Mononuclear cell (primary cell): ENCODE measurements at regions not wholly inside any gene's neighbourhood (a gene's known extent, or its start where the extent isn't known, plus 50 kb on each side); places are given as distances from the start of the nearest gene placed in this dataset.

Experiments used
- H3K27me3 ChIP-seq: 2 replicates; pipeline ENCODE4 v1.6.0; 2011; ENCODE audit warnings: low read length, control low read depth; ENCODE audit not compliant: insufficient read depth
- H3K4me1 ChIP-seq: 2 replicates; pipeline ENCODE4 v1.5.1; 2011; ENCODE audit warnings: mild to moderate bottlenecking, low read length, control low read depth; ENCODE audit not compliant: insufficient read depth
- H3K4me3 ChIP-seq: 2 replicates; pipeline ENCODE4 v1.5.1; 2011; ENCODE audit warnings: mild to moderate bottlenecking, low read length, moderate library complexity
- H3K9me3 ChIP-seq: 2 replicates; pipeline ENCODE4 v1.5.1; 2011; ENCODE audit warnings: low read depth, mild to moderate bottlenecking, control low read depth, low read length

DNA sequence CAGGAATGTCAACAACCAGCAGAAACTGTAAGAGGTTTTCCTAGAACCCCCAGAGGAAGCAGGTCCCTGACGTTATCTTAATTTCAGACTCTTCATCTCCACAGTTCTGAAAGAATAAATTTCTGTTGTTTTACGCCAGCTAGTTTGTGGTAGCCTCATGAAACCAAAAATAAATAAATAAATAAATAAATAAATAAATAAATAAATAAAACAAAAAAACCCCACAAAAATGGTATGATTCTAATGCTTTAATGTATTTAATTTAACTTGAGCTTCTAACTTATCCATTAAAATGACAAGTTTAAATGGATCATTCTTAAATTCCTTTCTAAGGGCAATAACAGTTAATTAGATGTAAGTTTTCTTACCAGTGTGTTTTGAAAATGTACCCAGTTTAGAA, 293.8 kb upstream of the ADAMTS5 start:
- Histone ChIP-seq H3K4me1 (no peaks in the 10 kb centered on the region), H3K4me3 (no peak overlapping the region), H3K9me3 (no peaks in the 10 kb centered on the region), H3K27me3 (no peaks in the 10 kb centered on the region)

DNA sequence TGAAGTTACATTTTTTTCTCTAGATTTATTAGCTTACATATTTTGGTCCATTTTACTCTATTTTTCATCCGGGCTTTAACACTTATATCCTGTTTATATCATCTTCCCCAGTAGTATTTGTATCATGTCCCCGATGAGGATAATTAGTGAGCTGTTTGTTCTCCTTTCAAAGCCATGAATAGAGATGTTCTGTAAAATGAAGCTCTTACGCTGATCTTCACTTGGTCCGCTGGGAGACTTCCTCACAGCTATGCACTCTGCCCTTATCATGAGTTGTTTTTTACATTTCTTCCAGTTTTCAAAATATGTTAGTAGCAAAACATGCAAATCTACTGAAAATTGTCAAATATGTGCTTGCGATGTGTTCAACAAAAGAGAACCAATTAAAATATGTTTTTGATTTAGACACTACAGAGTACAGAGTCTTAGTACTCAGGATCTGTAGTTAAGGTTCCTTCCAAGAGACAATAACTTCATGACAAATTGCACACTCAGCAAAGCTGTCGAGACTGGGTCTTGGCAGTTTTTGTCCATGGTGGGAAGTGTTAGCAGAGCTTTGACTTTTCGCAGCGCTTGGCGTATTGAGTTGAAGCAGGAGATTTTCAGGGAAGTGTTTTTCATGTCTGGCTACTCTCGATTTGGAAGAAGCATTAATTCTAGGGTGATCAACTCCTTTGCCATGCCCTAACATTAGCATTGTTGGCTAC, 292.0 kb upstream of the ADAMTS5 start:
- Histone ChIP-seq H3K9me3 (no peaks in the 10 kb centered on the region), H3K4me3 (no peak overlapping the region), H3K27me3 (no peaks in the 10 kb centered on the region), H3K4me1 (no peaks in the 10 kb centered on the region)

DNA sequence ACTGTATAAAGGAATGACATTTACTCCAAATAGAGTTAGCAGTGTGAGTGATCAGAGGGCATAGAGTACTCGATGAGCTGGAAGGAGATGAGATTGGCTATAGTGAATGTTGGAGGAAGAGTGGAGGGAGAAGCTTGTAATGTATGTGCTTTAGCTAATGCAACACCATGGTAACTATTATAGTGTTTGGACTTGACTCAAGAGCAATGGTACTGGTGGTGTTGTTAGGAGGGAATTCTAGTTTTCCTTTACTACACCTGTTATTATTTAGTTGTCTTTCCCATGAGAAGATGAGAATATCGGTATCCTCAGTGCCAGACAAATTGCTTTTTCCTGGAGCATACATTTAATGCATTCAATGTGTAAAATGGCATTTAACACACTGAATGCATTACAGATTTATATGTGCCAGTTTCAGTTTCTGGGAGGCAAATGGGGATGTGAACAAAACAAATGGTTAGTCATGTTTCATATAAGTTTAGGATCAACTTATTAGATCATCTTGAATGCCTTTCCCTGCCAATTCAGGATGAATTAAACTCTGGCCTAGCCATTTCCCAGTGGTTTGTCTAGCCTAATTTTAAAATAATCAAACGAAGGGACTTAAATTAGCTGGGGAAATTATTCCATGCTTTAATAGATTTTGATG, 291.1 kb upstream of the ADAMTS5 start:
- H3K4me3 ChIP-seq, result no peak overlapping the region
- no peaks in the 10 kb centered on the region for H3K27me3 ChIP-seq
- no peaks in the 10 kb centered on the region for H3K9me3 ChIP-seq
- H3K4me1 ChIP-seq, result no peaks in the 10 kb centered on the region

DNA sequence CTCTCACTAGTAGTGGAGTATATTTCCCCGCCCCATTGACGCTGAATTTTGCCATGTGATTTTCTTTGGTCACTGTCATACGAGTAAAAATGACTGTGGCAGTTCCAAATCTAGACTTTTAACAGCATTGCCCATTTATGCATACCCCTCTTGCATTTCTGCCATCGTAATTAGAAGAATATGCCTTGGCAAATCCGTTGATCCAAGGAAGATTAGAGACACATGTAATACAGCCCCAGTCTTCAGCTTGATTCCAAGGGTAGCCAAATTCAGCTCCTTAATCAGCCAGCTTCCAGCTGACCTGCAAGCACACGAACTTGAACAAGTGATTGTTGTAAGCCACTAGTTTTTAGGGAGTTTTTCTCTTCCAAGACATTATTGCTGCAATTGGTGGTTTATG, 290.3 kb upstream of the ADAMTS5 start:
- Histone ChIP-seq H3K4me3 (no peak overlapping the region), H3K4me1 (no peaks in the 10 kb centered on the region), H3K9me3 (no peaks in the 10 kb centered on the region), H3K27me3 (no peaks in the 10 kb centered on the region)

DNA sequence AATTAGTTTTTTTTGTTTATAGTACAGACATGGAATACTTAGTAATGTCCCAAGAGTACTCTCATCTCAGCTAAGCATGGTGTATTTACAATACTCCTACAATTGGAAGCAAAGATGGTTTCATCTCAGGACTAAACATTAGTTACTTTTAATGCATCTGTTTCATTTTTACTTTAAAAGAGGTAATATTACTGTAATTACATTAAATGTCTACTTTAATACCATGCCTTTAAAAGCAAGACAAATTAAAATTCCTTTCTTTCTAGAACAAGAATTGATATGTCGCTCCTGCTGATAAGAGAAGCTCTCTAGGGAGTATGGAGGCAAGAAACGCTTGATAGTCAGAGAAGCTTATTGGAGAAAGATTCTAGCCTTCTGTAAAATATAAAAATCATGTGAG, 284.9 kb upstream of the ADAMTS5 start:
- H3K27me3 ChIP-seq, result no peaks in the 10 kb centered on the region
- no peak overlapping the region for H3K4me3 ChIP-seq

DNA sequence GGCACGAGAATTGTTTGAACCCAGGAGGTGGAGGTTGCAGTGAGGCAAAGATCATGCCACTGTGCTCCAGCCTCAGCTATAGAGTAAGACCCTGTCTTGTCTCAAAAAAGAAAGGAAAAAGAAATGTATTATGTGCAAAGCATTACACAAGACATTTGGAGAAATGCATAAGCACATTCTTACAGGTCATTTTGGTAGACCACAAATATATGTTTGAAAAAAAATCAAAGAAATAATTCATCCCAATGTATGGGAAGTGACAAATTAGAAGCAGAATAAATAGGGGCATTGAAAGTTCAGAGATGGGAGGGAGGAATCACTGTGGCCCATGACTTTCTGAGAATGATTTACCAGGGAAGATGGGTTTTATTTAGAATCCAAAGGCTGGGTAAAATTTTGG, 283.5 kb upstream of the ADAMTS5 start:
- Histone ChIP-seq H3K4me1 (no peaks in the 10 kb centered on the region), H3K4me3 (no peak overlapping the region), H3K9me3 (no peaks in the 10 kb centered on the region), H3K27me3 (no peaks in the 10 kb centered on the region)

More for the DNA sequence above, 284.9 kb upstream of the ADAMTS5 start:
- Histone ChIP-seq H3K4me1 (no peaks in the 10 kb centered on the region), H3K9me3 (no peaks in the 10 kb centered on the region)

DNA sequence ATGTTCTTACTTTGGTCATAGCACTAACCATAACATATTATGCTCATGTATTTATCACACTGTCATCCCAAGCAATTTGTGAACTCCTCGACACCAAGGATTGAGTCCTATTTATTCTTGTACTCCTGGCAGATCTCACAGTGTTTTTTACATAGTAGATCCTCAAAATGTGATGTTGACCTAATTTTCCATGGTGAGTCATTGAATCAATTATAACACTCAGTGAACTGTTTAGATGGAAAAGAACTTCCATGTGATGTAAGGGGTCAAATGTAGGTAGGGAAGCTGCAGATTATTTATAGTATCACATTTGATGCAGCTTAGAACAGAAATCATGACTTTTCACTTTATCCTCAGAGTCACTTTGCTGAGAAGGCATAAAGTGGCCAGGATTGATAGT, 281.9 kb upstream of the ADAMTS5 start:
- no peaks in the 10 kb centered on the region for H3K27me3 ChIP-seq

DNA sequence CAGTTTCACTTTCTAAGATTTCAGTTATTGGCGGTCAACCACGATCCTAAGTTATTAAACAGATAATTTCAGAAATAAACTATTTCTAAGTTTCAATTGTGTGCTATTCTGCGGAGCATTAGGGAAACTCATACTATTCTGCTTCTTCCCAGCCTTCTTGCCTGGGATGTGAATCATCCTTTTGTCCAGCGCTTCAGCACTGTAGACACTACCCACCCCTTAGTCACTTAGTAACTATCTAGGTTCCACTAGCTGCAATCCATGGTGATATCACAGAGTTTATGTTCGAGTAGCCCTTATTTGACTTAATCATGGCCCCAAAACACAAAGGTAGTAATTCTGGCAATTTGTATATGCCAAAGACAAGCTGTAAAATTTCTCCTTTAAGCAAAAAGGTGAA, 279.9 kb upstream of the ADAMTS5 start:
- Histone ChIP-seq H3K4me3 (no peak overlapping the region), H3K9me3 (no peaks in the 10 kb centered on the region), H3K4me1 (no peaks in the 10 kb centered on the region), H3K27me3 (no peaks in the 10 kb centered on the region)

More for the DNA sequence above, 281.9 kb upstream of the ADAMTS5 start:
- no peak overlapping the region for H3K4me3 ChIP-seq
- H3K4me1 ChIP-seq, result no peaks in the 10 kb centered on the region
- H3K9me3 ChIP-seq, result no peaks in the 10 kb centered on the region

DNA sequence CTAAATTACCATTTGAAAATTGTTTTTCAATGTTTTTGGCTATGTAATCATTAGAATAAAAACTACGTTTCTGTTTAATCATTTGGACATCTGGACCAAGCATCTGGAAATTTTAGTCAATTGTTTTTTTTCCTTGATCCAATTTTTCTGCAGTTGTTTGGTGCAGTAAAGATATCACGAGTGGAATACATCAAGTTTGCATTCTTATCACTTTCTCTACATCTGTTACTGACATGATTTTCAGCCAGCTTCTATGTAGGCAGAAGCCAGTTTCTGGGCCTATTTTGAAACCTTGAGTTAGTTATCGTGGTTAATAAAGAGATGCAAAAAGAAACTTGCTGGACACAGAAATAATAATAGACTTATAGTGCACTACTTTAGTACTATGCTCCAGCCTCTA, 277.9 kb upstream of the ADAMTS5 start:
- Histone ChIP-seq H3K4me1 (no peaks in the 10 kb centered on the region), H3K9me3 (no peaks in the 10 kb centered on the region), H3K4me3 (no peak overlapping the region), H3K27me3 (no peaks in the 10 kb centered on the region)

DNA sequence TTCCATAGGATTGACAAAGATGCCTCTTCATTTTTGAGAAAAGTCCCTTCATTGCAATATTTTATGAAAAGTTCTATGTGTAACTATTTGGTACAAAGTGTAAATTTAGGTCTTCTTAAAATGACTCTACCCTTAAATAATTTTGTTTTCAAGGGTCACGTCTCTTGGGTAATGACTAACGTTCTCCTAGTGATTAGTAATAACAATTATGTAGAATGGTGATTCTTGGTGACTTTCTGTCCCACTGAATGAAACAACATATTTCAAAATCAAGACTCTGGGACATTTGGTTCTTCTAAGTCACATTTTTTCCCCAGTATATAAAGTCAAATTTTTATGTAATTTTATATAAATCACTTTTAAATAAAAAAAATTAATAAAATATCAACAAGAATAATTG, 277.5 kb upstream of the ADAMTS5 start:
- H3K9me3 ChIP-seq, result no peaks in the 10 kb centered on the region
- H3K27me3 ChIP-seq, result no peaks in the 10 kb centered on the region
- no peaks in the 10 kb centered on the region for H3K4me1 ChIP-seq
- H3K4me3 ChIP-seq, result no peak overlapping the region

DNA sequence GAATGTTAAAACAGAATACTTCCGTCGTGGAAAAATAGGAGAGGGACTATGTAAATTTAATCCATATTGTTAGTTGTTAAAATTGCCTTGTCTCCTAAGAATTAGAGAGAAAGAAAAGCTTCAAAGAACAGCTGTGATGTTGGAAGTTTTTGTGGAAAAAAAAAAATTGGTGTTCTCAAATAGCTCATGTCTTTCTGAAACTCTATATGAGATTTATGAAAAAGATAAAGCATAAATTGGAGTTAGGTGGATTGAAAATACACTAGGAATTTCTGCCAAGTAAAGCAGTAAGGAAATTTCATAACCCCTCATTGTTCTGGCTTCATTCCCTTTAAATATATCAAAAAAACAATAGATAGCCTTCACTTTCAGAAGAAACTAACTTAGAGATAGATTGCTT, 274.0 kb upstream of the ADAMTS5 start:
- Histone ChIP-seq H3K27me3 (no peaks in the 10 kb centered on the region), H3K4me3 (no peak overlapping the region), H3K4me1 (no peaks in the 10 kb centered on the region), H3K9me3 (no peaks in the 10 kb centered on the region)

DNA sequence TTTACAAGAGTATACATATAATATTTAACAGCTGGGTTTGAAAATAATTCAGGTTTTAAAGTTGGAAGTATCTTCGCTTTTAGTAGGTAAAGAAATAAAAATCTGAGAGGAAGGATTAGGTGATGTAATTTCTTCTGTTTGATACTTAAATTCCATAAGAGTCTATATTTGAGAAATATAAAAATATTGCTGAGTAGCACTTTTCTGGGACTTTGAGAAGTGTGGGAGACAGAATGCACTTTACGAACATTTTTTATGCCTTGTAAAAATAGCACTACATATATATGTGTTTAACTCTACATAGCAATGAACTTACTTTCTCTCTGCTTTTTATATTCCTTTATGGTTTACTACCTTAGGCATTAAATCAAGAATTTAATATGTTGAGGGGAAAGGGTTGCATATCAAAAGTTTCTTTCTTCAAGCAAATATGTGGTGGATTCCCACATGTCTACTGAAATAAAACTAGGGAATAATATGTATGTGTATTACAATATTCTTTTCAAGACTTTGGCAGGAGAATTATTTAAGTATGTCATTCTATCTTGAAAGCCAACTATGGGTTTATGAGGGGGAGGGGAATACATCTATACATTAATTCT, 266.7 kb upstream of the ADAMTS5 start:
- no peaks in the 10 kb centered on the region for H3K4me1 ChIP-seq

DNA sequence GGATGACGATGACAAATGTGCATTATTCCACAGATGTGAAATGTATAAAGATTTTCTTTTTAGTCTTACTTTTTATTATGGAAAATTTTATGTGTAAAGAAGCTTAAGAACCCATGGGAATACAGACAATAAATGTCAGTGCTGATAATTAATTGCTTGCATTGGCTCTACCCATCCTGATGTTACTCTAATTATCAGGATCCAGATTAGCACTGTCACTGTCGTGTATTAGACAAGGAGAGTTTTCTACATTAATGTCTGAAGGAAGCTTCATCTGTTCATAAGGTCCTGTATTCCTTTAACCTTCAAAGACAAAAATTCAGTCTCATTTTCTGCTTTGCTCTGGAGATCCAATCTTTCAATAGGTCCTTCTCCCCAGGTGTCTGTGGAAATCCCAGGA, 259.1 kb upstream of the ADAMTS5 start:
- Histone ChIP-seq H3K27me3 (no peaks in the 10 kb centered on the region), H3K4me3 (no peak overlapping the region), H3K4me1 (no peaks in the 10 kb centered on the region), H3K9me3 (no peaks in the 10 kb centered on the region)

More for the DNA sequence above, 266.7 kb upstream of the ADAMTS5 start:
- Histone ChIP-seq H3K9me3 (no peaks in the 10 kb centered on the region), H3K4me3 (no peak overlapping the region), H3K27me3 (no peaks in the 10 kb centered on the region)

DNA sequence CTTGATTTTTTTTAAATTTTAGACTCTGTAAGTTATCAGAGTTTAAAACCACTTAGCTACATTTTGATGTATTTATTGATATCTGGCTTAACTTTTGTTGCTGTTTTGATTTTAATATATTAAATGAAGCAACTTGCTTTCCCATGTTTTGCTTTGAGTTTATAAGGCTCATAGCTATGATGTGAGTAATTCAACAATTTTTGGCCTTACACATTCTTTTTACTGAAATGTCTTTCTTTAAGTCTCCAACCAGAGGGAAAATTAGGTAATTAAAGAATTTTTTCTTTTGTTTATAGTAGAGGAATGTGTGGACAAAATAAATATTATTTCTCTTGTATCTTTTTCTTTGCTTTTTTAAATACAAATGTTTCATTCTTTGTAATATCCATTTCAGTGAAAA, 258.3 kb upstream of the ADAMTS5 start:
- Histone ChIP-seq H3K4me1 (no peaks in the 10 kb centered on the region), H3K4me3 (no peak overlapping the region), H3K9me3 (no peaks in the 10 kb centered on the region), H3K27me3 (no peaks in the 10 kb centered on the region)

DNA sequence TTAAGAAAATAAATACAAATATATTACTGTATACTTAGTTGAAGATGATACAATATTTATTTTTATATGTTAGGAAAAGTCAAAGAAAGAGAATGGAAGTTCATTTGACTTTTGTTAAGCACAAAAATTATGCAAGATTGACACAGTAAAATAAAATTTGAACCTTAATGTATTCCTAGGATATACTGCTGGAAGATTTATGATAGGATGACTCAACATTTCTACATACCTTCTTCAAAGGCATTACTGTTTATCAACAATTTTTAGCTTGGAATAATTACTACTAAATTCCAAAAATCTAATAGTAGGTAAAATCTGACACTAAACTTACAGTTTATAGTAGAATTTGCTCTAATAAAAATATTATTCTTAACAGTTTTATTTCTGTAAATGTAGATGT, 257.3 kb upstream of the ADAMTS5 start:
- no peaks in the 10 kb centered on the region for H3K4me1 ChIP-seq
- H3K9me3 ChIP-seq, result no peaks in the 10 kb centered on the region
- no peak overlapping the region for H3K4me3 ChIP-seq
- H3K27me3 ChIP-seq, result no peaks in the 10 kb centered on the region

DNA sequence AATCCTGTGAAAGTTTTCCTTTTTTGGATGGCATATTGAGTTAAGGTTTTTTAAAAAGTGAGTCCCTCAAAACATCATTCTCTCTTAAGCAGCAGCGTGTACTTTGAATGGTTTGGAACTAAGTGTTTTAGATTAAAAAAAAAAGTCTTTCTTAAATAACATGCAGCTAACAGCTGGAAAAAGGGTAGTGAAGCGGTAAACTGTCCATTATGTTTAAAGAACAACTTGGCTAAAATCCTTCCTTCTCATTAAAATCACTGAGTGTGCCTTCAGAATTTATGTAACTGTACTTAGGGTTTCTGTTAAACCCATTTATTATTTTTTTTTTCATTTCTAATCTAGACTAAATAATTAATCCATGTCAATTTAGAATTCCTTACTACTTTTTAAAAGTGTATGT, 254.2 kb upstream of the ADAMTS5 start:
- Histone ChIP-seq H3K4me1 (no peaks in the 10 kb centered on the region), H3K27me3 (no peaks in the 10 kb centered on the region), H3K4me3 (no peak overlapping the region), H3K9me3 (no peaks in the 10 kb centered on the region)
